ENCODE measurements at regions not wholly inside any gene's neighbourhood (a gene's known extent, or its start where the extent isn't known, plus 50 kb on each side); places are given as distances from the start of the nearest gene placed in this dataset.

DNA sequence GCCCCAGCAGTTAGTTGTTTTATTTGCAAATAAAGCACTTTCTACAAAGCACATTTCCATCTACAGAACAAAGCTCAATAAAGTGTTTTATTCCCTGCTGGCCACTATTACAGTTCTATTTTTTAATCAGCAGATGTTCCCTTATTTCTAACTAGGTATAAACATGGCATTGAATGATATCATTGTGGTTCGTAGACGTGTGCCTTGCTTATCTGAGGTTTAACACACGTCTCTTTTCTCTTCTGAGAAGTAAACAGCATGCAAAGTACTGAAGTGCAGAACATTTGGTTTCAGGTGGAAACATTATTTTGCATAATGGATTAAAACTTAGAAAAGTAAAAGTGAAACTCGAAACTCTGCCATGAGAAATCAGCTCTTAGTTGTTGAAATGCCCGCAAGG, 1989.3 kb upstream of the WWC1 start:
- no peak for DNase-seq

DNA sequence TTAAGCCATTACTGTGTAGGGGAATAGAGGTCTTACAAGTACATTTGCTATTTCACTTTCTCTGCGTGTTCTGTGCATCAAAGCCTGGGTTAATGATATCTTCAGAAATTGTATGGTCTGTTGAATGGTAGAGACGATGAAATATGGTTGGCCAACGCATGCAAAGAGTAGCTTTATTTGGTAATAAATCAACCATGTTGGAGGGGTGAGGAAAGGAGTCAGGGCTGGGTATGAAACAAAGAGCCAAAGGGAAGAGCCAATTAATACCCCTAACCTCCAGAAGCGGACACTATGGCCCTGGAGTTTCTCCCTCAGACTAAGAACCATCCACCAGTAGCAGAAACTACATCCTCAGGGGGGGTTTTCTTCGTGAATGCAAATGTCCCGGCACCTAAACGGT, 1974.0 kb upstream of the WWC1 start:
- no peak for DNase-seq

DNA sequence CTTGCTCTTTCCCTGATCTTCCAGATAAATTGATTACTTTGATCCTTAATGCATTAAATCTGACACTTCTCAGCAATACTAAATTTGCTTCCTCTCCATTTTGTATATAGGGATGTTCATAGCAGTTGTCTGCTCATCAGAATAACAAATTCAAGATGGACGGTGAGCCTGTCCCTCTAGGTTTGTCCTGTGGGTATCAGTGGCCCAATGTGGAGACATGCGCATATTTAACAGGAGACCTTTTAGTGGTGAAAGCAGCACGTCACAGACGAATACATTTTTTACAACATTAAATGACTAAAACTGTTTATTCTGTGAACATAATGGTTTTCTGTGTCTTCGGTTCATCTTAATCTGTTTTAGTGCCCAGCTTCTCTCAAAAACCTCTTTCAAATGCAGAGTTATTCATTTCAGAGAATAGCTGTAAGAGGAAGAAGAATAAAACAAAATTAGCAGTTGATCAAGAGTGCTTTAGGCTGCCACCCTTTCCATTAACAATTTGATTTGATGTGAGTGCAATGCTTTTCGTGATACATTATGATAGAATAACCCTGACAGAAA, 1970.4 kb upstream of the WWC1 start:
- DNase-seq = no peak

- no peak for DNase-seq
Measured at GRCh38 chr5:166324372-166324771, 1967.1 kb upstream of the WWC1 start.

DNA sequence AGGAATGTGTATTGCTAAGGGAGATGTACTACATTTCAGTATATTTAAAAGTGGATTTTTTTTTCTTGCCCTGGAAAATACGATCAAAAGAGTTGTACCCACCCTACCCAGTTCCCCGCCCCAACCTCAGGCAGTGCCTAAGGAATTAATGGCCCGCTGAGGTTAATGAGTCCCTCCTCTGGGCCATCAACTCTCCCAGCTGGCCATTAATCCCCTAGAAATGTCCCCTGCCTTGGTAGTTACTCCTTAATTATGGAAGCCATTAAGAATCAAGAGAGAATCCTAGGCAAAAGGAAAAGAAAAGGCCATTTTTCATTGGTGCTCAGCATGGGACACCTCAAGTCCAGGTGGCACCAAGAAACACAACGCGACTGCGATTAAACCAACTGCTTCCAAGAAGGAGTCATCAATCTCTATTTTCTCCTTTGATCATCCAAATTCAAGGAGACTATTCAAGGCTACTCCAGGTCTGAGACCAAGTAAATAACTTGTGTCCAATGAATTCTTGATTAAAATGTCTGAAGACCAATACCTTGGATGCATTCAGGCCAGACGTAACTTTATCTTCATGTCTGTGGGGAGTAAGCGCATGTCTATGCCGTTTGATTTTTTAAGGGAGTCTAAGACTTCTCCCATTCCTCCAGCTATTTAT, 1962.2 kb upstream of the WWC1 start:
- no peak for DNase-seq

GRCh38 chr5:166330036-166330435, 1961.4 kb upstream of the WWC1 start:
- no peak for DNase-seq

- DNase-seq = no peak
Measured at GRCh38 chr5:166331521-166331920, 1959.9 kb upstream of the WWC1 start.

GRCh38 chr5:166338801-166339200, 1952.6 kb upstream of the WWC1 start:
- no peak for DNase-seq

DNA sequence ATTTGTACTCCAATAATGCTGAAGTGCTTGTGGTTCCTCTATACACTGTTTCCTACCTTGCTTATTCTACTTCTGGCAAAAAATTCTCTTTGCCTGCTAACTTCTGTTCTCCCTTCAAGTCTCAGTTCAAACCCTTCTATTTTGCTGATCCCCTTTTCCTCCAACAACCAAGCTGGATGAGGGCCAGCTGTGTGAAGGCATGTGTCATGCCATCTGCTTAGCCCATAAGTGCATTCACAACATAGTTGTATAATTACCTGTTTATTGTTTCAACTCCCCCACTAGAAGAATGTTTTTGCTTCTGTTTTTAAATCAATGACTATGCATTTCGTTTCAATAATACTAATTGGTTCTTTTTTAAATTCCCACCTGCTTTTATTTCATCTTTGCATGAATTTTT, 1951.4 kb upstream of the WWC1 start:
- DNase-seq = no peak

DNA sequence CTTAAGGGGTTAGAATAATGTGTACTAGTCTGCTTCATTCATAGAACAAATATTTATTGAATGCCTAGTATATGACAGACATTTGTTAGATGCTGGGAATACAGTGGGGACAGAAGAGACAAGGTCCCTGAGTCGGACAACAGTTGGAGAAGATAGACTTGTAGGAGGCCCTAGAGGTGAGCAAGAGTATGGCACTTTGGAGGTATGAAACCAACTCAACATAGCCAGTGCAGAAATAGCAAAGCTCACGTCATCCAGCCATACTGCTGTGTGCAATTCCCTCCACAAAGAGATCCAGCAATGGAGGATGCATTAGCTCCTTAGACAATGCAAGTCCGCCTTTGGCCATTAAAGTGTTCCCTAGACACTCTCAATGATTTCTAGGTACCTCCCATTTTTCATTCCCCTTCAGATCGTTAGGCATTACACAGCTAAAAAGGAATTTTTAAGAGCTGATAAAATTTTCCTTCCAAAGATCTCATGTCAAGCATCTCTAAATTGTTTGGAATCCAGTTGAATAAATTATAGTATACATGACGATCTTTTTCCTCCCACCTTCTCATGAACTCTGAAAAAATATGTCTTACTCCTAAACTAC, 1949.6 kb upstream of the WWC1 start:
- DNase-seq = no peak

- DNase-seq = no peak
Measured at GRCh38 chr5:166342402-166342801, 1949.0 kb upstream of the WWC1 start.

- no peak for DNase-seq
Measured at GRCh38 chr5:166346726-166347374, 1944.6 kb upstream of the WWC1 start.

GRCh38 chr5:166349046-166349445, 1942.4 kb upstream of the WWC1 start:
- no peak for DNase-seq

GRCh38 chr5:166353580-166353979, 1937.9 kb upstream of the WWC1 start:
- no peak for DNase-seq

DNA sequence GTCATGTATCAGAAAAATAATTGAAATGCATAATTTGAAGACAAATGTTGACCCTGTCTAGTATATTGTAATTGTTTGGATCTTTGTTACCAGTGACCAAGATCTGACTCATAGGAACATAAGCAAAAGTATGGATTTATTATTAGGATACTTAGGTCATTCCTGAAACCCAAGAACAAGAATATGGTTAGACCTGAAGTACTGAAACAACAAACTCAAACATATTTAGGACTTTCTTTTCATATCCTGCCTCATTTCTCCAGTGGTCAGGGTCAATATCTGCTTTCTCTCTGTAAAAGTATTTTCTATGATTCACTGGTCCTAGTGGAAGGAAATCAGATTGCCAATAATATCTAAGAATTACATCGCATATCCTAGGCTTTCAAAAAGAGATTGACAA, 1937.1 kb upstream of the WWC1 start:
- no peak for DNase-seq

DNA sequence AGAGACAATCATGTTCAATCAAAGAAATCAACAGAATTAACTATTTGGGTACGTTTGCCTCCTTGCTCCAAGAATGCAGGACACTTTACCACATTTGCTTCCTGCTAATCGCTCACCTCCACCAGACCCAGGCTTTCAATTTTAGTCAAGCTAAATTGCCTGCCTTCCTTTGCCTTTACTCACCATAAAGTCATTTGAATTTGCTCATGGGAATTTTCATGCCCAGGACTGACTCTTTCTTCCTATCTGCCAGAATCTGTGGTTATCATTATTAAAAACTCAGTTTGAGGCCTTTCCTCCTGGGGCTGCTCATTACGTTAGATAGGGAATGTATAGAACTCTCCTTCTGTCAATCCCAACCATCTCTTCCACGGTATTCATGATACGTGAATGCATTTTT, 1935.3 kb upstream of the WWC1 start:
- no peak for DNase-seq

DNA sequence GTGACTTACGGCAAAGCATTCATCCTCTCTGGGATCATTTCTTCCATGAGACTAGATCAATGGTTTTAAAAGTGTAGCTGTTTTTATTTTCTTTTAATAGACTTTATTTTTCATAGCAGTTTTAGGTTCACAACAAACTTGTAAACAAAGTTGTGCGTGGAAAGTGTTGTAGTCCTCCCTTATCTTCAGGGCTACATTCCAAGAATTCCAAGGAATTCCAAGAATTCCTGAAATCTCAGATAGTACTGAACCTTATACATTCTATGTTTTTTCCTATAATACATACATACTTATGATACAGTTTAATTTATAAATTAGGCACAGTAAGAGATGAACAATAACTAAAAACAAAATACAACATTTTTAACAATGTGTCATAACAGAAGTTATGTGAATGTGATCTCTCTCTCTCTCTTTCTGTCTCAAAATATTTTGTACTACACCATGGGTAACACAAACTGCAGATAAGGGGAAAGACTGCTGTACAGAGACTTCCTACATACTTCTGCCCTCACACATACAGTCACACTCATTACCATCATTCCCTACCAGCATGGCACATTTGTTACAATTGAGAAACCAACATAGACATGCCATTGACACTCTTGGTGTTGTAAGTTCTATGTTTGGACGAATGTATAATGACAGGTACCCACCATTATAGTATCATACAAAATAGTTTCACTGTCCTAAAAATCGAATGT, 1933.2 kb upstream of the WWC1 start:
- DNase-seq = no peak

DNA sequence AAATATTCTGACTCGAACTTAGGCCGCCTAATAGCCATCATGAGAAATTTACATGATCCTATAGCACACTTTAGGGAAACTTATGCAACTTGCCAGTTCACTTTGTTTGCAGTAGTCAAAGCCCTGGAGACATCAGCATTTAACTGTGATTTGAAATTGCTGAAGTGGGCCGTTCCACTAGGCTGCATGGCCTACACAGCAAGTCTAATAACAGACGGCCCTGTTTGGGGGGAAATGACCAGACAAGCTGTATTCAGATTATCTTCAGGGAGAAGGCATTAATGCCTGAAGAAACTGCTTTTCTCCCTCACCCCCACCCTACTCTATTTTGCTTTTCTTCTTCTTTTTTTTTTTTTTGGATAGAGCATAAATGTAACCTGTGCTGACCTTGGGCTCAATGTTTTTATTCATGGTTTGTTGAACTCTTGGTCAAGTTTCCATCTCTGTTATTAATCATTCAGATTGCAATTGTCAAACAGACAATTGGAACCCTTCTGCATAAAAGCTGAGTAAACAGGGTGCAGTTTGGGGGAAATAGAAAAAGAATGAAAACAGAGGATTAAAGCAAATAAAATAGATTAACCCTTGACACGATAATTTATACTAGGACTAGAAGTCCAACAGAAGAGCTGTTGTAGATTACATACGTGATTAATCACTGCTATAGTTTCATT, 1928.2 kb upstream of the WWC1 start:
- no peak for DNase-seq

GRCh38 chr5:166365164-166365563, 1926.3 kb upstream of the WWC1 start:
- no peak for DNase-seq

DNA sequence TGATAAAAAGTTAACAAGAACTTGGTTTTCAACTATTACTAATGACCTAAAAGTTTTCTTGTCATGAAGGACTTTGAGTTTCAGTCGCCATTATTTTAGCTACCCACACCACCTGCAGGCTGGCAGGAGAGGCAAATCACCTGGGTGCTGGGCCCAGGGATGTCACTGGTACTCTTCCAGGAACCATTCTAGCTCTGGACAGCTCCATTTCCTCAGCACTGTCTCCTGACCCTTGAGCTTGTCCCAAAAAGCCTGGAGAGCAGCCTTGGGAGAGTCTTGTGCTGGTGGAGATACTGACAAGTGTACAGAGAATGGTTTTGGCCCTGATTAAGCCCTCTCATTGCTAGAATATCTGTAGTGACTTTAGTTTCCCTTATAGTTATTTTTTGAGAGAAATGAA, 1924.1 kb upstream of the WWC1 start:
- no peak for DNase-seq

GRCh38 chr5:166369346-166369745, 1922.1 kb upstream of the WWC1 start:
- DNase-seq = no peak

DNA sequence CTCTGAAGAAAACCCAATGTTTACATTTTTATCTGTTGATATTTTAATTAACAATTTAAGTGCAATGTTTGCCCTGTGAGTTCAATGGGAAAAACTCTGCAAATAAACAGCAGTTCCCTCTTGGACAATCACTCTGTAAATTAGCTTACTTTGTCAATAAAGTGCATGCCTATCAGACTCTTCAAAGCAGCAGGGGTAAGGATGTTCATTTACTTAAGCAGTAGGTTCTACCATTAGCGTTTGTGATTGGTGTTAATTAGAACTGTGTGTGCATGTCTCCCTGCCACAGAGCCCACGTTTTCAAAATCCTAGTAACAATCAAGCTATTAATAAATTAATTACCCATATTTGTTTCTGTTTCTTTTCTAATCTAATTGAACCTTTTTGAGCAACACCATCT, 1921.6 kb upstream of the WWC1 start:
- DNase-seq = no peak

Data from inflammatory macrophage treated with lipopolysaccharide for 4 hours (primary cell).